BLaER1 treated with 17β-estradiol and CSF1 and Interleukin-3, amounts not matched to agents 10 nM and 100 nM (cell line): ENCODE measurements at regions not wholly inside any gene's neighbourhood (a gene's known extent, or its start where the extent isn't known, plus 50 kb on each side); places are given as distances from the start of the nearest gene placed in this dataset.

Experiments used
- H3K27ac ChIP-seq, 11 experiments: shearing (Covaris generic); formaldehyde crosslinking; 2 replicates each; pipeline ENCODE4 v1.8.1; 2022
- H3K27me3 ChIP-seq, 11 experiments: shearing (Covaris generic); formaldehyde crosslinking; 2 replicates each; pipeline ENCODE4 v1.8.1; 2022
- H3K36me3 ChIP-seq, 11 experiments: shearing (Covaris generic); formaldehyde crosslinking; 2 replicates each; pipeline ENCODE4 v1.8.1; 2022
- H3K4me1 ChIP-seq, 10 experiments: shearing (Covaris generic); formaldehyde crosslinking; 2 replicates each; pipeline ENCODE4 v1.8.1; 2022
- H3K4me2 ChIP-seq, 11 experiments: shearing (Covaris generic); formaldehyde crosslinking; 2 replicates each; pipeline ENCODE4 v1.8.1; 2022
- H3K4me3 ChIP-seq, 10 experiments: shearing (Covaris generic); formaldehyde crosslinking; 2 replicates each; pipeline ENCODE4 v1.8.1; 2022
- H3K9ac ChIP-seq, 11 experiments: shearing (Covaris generic); formaldehyde crosslinking; 2 replicates each; pipeline ENCODE4 v1.8.1; 2022
- H3K9me3 ChIP-seq, 11 experiments: shearing (Covaris generic); formaldehyde crosslinking; replicated peaks in 1 of 11; 2 replicates each; pipeline ENCODE4 v1.8.1; 2022
- H4K20me1 ChIP-seq, 11 experiments: shearing (Covaris generic); formaldehyde crosslinking; 2 replicates each; pipeline ENCODE4 v1.8.1; 2022
- Cebpa-rat ChIP-seq, 11 experiments: shearing (Covaris generic); IDR thresholded peaks; 2 replicates each; pipeline ENCODE4 v1.8.1; 2022

GRCh38 chr6:42512579-42512978, 51.2 kb upstream of the UBR2 start:
- Histone ChIP-seq H3K27me3 (no peaks in the 10 kb centered on the region), H3K9ac (no peak overlapping the region), H3K4me3 (no peak overlapping the region), H3K9me3 (no peaks in the 10 kb centered on the region), H3K4me2 (peak overlapping the region in 2 of 11 experiments; percentile 42 to 69; a peak in 4 of 22 replicates), H3K36me3 (no peaks in the 10 kb centered on the region), H3K27ac (no peak overlapping the region), H4K20me1 (no peaks in the 10 kb centered on the region), H3K4me1 (peaks cover 8 to 63% (median 18%) of the 10 kb centered on the region in 10 experiments)
- TF ChIP-seq Cebpa-rat (IDR thresholded peaks at IDR 0.05), result no peak

- no peak for TF ChIP-seq Cebpa-rat (IDR thresholded peaks at IDR 0.05)
- H3K27ac ChIP-seq, result no peak overlapping the region
Measured at GRCh38 chr6:42511803-42512422, 51.9 kb upstream of the UBR2 start.

GRCh38 chr6:42510795-42511194, 53.0 kb upstream of the UBR2 start:
- H3K36me3 ChIP-seq, result no peaks in the 10 kb centered on the region
- no peaks in the 10 kb centered on the region for H3K27me3 ChIP-seq
- H3K27ac ChIP-seq, result no peak overlapping the region
- H3K4me3 ChIP-seq, result no peak overlapping the region
- TF ChIP-seq Cebpa-rat (IDR thresholded peaks at IDR 0.05), result no peak
- no peak overlapping the region for H3K9ac ChIP-seq
- H3K4me1 ChIP-seq, result peaks cover 24 to 79% (median 35%) of the 10 kb centered on the region in 10 experiments
- H3K4me2 ChIP-seq, result no peak overlapping the region
- H4K20me1 ChIP-seq, result no peaks in the 10 kb centered on the region
- H3K9me3 ChIP-seq, result no peaks in the 10 kb centered on the region

More at GRCh38 chr6:42511803-42512422, 51.9 kb upstream of the UBR2 start:
- H3K9ac ChIP-seq, result no peak overlapping the region
- no peaks in the 10 kb centered on the region for H3K27me3 ChIP-seq
- H3K4me2 ChIP-seq, result peak overlapping the region in 2 of 11 experiments; percentile 42 to 69; a peak in 4 of 22 replicates
- H3K9me3 ChIP-seq, result no peaks in the 10 kb centered on the region
- no peak overlapping the region for H3K4me3 ChIP-seq
- H4K20me1 ChIP-seq, result no peaks in the 10 kb centered on the region
- peaks cover 15 to 69% (median 25%) of the 10 kb centered on the region in 10 experiments for H3K4me1 ChIP-seq
- H3K36me3 ChIP-seq, result no peaks in the 10 kb centered on the region

GRCh38 chr6:42509765-42510164, 54.1 kb upstream of the UBR2 start:
- Histone ChIP-seq H3K36me3 (no peaks in the 10 kb centered on the region), H3K4me1 (peaks cover 24 to 76% (median 33%) of the 10 kb centered on the region in 10 experiments), H3K27me3 (no peaks in the 10 kb centered on the region), H3K4me3 (no peak overlapping the region), H3K4me2 (no peak overlapping the region), H3K9ac (no peak overlapping the region), H3K9me3 (no peaks in the 10 kb centered on the region), H4K20me1 (no peaks in the 10 kb centered on the region), H3K27ac (no peak overlapping the region)
- TF ChIP-seq Cebpa-rat (IDR thresholded peaks at IDR 0.05), result no peak

- H3K9ac ChIP-seq, result no peak overlapping the region
- no peaks in the 10 kb centered on the region for H4K20me1 ChIP-seq
- no peaks in the 10 kb centered on the region for H3K27me3 ChIP-seq
- TF ChIP-seq Cebpa-rat (IDR thresholded peaks at IDR 0.05), result no peak
- no peak overlapping the region for H3K4me2 ChIP-seq
- H3K36me3 ChIP-seq, result no peaks in the 10 kb centered on the region
- no peak overlapping the region for H3K27ac ChIP-seq
- H3K9me3 ChIP-seq, result no peaks in the 10 kb centered on the region
- no peak overlapping the region for H3K4me3 ChIP-seq
- peaks cover 22 to 71% (median 28%) of the 10 kb centered on the region in 10 experiments for H3K4me1 ChIP-seq
Measured at GRCh38 chr6:42509256-42509655, 54.6 kb upstream of the UBR2 start.

GRCh38 chr6:42507901-42508300, 55.9 kb upstream of the UBR2 start:
- Histone ChIP-seq H3K9me3 (peaks cover 0 to under 1% (median 0%) of the 10 kb centered on the region in 11 experiments; a peak in 6 of 22 replicates), H3K4me3 (no peak overlapping the region), H4K20me1 (no peaks in the 10 kb centered on the region), H3K9ac (no peak overlapping the region), H3K27me3 (no peaks in the 10 kb centered on the region), H3K36me3 (no peaks in the 10 kb centered on the region), H3K4me1 (peaks cover 19 to 62% (median 27%) of the 10 kb centered on the region in 10 experiments), H3K27ac (no peak overlapping the region), H3K4me2 (peak overlapping the region; percentile 32 to 79 (median 57); a peak in 20 of 22 replicates)
- no peak for TF ChIP-seq Cebpa-rat (IDR thresholded peaks at IDR 0.05)

GRCh38 chr6:42507195-42507594, 55.5 kb upstream of the TRERF1 start:
- Histone ChIP-seq H3K9ac (peak overlapping the region in 3 of 11 experiments; percentile 13 to 45 (median 40); a peak in 3 of 22 replicates), H3K27ac (peak overlapping the region in 8 of 11 experiments; percentile 9 to 66 (median 32); a peak in 11 of 22 replicates), H3K4me3 (no peak overlapping the region), H3K4me1 (peaks cover 19 to 55% (median 27%) of the 10 kb centered on the region in 10 experiments), H3K4me2 (peak overlapping the region; percentile 32 to 79 (median 57); a peak in 21 of 22 replicates), H4K20me1 (no peaks in the 10 kb centered on the region), H3K9me3 (peaks cover 0 to 8% (median 5%) of the 10 kb centered on the region in 11 experiments; a peak in 11 of 22 replicates), H3K27me3 (no peaks in the 10 kb centered on the region), H3K36me3 (no peaks in the 10 kb centered on the region)
- TF ChIP-seq Cebpa-rat (IDR thresholded peaks at IDR 0.05), result no peak

GRCh38 chr6:42506070-42506469, 54.3 kb upstream of the TRERF1 start:
- H3K4me2 ChIP-seq, result peak overlapping the region in 7 of 11 experiments; percentile 12 to 79 (median 59); a peak in 11 of 22 replicates
- no peaks in the 10 kb centered on the region for H4K20me1 ChIP-seq
- H3K36me3 ChIP-seq, result no peaks in the 10 kb centered on the region
- no peaks in the 10 kb centered on the region for H3K27me3 ChIP-seq
- peak overlapping the region in 2 of 11 experiments; percentile 20 to 25; a peak in 3 of 22 replicates for H3K27ac ChIP-seq
- no peak overlapping the region for H3K9ac ChIP-seq
- H3K4me1 ChIP-seq, result peaks cover 19 to 47% (median 27%) of the 10 kb centered on the region in 10 experiments
- H3K4me3 ChIP-seq, result no peak overlapping the region
- TF ChIP-seq Cebpa-rat (IDR thresholded peaks at IDR 0.05), result no peak
- peaks cover 3 to 19% (median 13%) of the 10 kb centered on the region in 11 experiments; a peak in 19 of 22 replicates for H3K9me3 ChIP-seq

- Histone ChIP-seq H4K20me1 (no peaks in the 10 kb centered on the region), H3K9ac (no peak overlapping the region), H3K27me3 (no peaks in the 10 kb centered on the region), H3K9me3 (peaks cover 6 to 24% (median 15%) of the 10 kb centered on the region in 11 experiments; a peak in 20 of 22 replicates), H3K27ac (peak overlapping the region in 1 of 11 experiments; percentile 20; a peak in 1 of 22 replicates), H3K4me3 (no peak overlapping the region), H3K4me2 (peak overlapping the region in 2 of 11 experiments; percentile 12 to 50; a peak in 3 of 22 replicates), H3K36me3 (no peaks in the 10 kb centered on the region), H3K4me1 (peaks cover 19 to 47% (median 27%) of the 10 kb centered on the region in 10 experiments)
- TF ChIP-seq Cebpa-rat (IDR thresholded peaks at IDR 0.05), result no peak
Measured at GRCh38 chr6:42505385-42505718, 53.6 kb upstream of the TRERF1 start.
